HG03520 (cell line): ENCODE measurements at regions not wholly inside any gene's neighbourhood (a gene's known extent, or its start where the extent isn't known, plus 50 kb on each side); places are given as distances from the start of the nearest gene placed in this dataset.
"Not testable (repeated sequence)": the region's sequence is repeated elsewhere in the genome, so short reads cannot be mapped to it uniquely, and the experiment has no call there.

Source experiments
- ATAC-seq: cut with Tn5 transposase; IDR thresholded peaks from one replicate; pipeline ENCODE4 v1.9.1; 2021; ENCODE audit warnings: mild to moderate bottlenecking, moderate library complexity; ENCODE audit not compliant: unreplicated experiment

GRCh38 chr20:5660756-5661155 lies 50.0 kb upstream of the GPCPD1 start:
- ATAC-seq, result not testable (repeated sequence)
